ENCODE measurements at regions not wholly inside any gene's neighbourhood (a gene's known extent, or its start where the extent isn't known, plus 50 kb on each side); places are given as distances from the start of the nearest gene placed in this dataset.
"Not testable (repeated sequence)": the region's sequence is repeated elsewhere in the genome, so short reads cannot be mapped to it uniquely, and the experiment has no call there.

GRCh38 chr12:102666176-102666575 lies 185.8 kb upstream of the IGF1 start:
- DNase-seq (ENCODE audit: low read depth) = not testable (repeated sequence)

GRCh38 chr12:102659200-102659911 lies 179.0 kb upstream of the IGF1 start:
- DNase-seq (ENCODE audit: low read depth) = no peak

GRCh38 chr12:102653406-102653805 lies 173.0 kb upstream of the IGF1 start:
- no peak for DNase-seq (ENCODE audit: low read depth)

GRCh38 chr12:102652645-102653313 lies 172.4 kb upstream of the IGF1 start:
- DNase-seq (ENCODE audit: low read depth) = no peak

- no peak for DNase-seq (ENCODE audit: low read depth)
These were observed 165.6 kb upstream of the IGF1 start for GRCh38 chr12:102645968-102646367.

GRCh38 chr12:102643879-102644575 lies 163.7 kb upstream of the IGF1 start:
- no peak for DNase-seq (ENCODE audit: low read depth)

GRCh38 chr12:102642199-102642598 lies 161.8 kb upstream of the IGF1 start:
- peak; percentile 72 for DNase-seq (ENCODE audit: low read depth)

- DNase-seq (ENCODE audit: low read depth) = not testable (repeated sequence)
These were observed 160.3 kb upstream of the IGF1 start for GRCh38 chr12:102640658-102641057.

- peak; percentile 35 for DNase-seq (ENCODE audit: low read depth)
These were observed 158.4 kb upstream of the IGF1 start for GRCh38 chr12:102638777-102639176.

- peak; percentile 56 for DNase-seq (ENCODE audit: low read depth)
These were observed 153.7 kb upstream of the IGF1 start for GRCh38 chr12:102633981-102634605.

GRCh38 chr12:102631274-102631673 lies 150.9 kb upstream of the IGF1 start:
- DNase-seq (ENCODE audit: low read depth) = peak; percentile 80

- DNase-seq (ENCODE audit: low read depth) = peak; percentile 23
These were observed 149.0 kb upstream of the IGF1 start for GRCh38 chr12:102629262-102629888.

- DNase-seq (ENCODE audit: low read depth) = no peak
These were observed 145.5 kb upstream of the IGF1 start for GRCh38 chr12:102625819-102626218.

- no peak for DNase-seq (ENCODE audit: low read depth)
These were observed 142.3 kb upstream of the IGF1 start for GRCh38 chr12:102622618-102623017.

GRCh38 chr12:102618197-102618877 lies 138.0 kb upstream of the IGF1 start:
- no peak for DNase-seq (ENCODE audit: low read depth)

GRCh38 chr12:102616692-102617091 lies 136.3 kb upstream of the IGF1 start:
- no peak for DNase-seq (ENCODE audit: low read depth)

- DNase-seq (ENCODE audit: low read depth) = no peak
These were observed 131.6 kb upstream of the IGF1 start for GRCh38 chr12:102611995-102612394.

- no peak for DNase-seq (ENCODE audit: low read depth)
These were observed 129.6 kb upstream of the IGF1 start for GRCh38 chr12:102609996-102610395.

GRCh38 chr12:102603021-102603420 lies 122.7 kb upstream of the IGF1 start:
- no peak for DNase-seq (ENCODE audit: low read depth)

- DNase-seq (ENCODE audit: low read depth) = no peak
These were observed 122.2 kb upstream of the IGF1 start for GRCh38 chr12:102602521-102602920.

GRCh38 chr12:102601621-102602020 lies 121.3 kb upstream of the IGF1 start:
- DNase-seq (ENCODE audit: low read depth) = no peak

- no peak for DNase-seq (ENCODE audit: low read depth)
These were observed 116.3 kb upstream of the IGF1 start for GRCh38 chr12:102596687-102597086.

All from amniotic epithelial cell (primary cell).